Epithelial cell of prostate (primary cell): ENCODE measurements at regions not wholly inside any gene's neighbourhood (a gene's known extent, or its start where the extent isn't known, plus 50 kb on each side); places are given as distances from the start of the nearest gene placed in this dataset.

Experiments
- DNase-seq: peaks from one replicate; pipeline ENCODE4 v3.0.0-alpha.2; 2011; ENCODE audit warnings: low read depth, low spot score
- H3K27ac ChIP-seq: fragments of 450-650 bp; 2 replicates; pipeline ENCODE4 v1.5.1; 2017; ENCODE audit warnings: mild to moderate bottlenecking

DNA sequence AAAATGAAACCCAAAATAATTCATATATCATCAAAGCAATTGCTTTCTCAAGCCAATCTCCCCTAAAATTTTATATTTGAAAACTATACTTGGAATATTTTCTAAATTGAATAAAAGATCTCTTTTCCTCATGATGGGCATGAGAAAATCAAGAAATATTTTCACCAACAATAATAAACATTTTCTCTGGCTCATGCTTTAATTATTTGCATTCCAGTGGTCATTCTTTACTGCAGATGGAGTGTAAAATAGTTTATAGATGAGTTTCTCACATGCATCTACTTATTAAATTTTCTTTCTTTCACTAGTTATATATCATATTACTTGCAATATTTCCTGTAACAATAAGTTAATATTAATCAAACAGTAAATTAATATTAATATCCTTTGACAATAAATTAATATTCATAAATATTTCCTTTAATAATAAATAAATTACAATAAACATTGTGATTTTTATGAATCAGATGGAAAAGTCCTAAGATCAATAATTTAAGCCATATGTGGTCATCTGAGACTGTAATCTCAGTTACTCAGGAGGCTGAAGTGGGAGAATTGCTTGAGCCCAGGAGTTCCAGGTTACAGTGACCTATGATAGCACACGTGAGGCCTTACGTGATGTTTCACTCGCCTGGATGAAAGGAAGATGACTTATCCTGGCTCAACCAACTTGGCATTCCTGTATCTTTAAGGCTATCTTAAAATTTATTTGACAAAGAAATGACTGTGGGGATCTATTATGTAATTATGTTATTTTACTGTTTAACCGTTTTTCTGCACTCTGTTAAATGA lies 958.8 kb downstream of the ZPLD1 start:
- H3K27ac ChIP-seq: no peak overlapping the region
- DNase-seq: no peak

DNA sequence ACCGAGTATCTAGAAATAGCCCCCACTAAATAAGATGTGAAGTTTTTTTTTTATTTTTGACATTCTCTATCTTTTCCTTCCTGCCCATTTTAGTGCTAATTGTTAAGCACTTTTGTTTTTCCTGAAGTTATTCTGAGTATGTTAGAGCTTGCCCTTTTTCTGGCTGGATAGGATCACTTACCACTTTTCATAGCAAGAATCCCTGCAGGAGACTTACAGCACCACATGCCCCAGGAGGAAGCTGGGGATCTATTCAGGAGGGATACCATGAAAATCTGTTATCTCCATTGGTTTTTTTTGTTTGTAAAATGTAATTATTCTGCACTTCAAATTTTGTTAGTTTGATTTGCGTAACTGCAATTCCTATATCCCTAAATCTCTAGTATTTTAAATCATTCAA lies 968.4 kb downstream of the ZPLD1 start:
- no peak for DNase-seq
- H3K27ac ChIP-seq: no peak overlapping the region

DNA sequence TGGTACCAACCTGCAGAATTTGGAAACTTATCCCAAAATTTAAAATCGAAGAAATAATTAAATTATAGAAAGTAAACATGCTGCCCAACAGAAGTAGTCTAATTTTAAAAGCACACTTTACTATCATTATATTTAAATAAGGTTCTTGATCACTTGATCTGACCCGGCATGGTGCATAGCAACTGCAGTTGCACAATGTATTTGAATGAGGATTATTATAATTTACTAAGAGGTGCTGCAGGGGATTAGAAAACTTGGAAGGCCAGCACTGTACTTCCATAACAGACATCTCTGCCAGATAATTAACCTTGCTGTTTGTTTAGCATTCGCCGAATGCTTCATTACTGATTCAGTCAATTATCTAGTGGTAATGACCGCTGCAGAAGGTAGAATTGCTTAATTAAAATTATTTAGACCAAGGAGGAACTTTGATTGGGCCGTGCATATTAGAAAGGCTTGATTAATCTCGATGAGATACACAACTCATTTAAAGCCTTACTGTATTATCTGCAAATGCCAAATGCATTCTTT lies 971.6 kb downstream of the ZPLD1 start:
- DNase-seq: no peak
- no peak overlapping the region for H3K27ac ChIP-seq

DNA sequence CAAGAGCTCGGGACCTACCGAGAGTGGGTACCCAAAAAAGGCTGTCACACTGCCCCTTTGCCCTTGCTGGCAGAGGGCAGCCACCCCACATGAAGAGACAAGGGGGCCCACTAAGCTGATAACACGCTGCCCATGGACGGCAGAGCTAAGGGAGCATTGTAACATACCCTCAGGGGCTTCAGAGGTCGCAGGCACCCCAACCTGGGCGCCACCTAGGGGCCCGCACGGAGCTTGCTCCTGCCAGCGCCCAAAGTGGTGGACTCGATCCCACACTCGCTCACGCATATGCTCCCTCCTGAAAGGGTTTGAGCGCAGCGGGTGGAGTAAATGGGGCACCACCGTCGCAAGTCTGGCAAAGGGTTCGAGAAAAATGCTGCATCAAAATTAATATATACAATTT lies 975.4 kb downstream of the ZPLD1 start:
- no peak for DNase-seq

DNA sequence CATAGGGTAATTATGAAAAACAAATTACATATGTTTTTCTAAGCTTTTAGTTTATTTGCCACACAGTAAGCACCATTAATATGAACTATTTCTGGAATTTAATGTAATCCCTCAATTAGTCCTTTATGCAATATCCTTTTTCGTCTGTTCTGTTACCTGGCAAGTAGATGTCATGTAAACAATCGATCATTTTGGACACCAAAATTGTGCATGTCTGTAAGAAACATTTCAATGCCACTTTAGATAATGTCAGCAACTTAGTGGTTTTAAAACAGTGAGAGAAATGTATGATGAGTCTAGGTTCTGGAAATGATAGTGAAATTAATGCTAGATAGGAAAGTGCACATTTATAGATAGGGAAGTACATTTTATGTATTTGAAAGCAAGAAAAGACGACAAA lies 986.6 kb downstream of the ZPLD1 start:
- no peak for DNase-seq
- no peak overlapping the region for H3K27ac ChIP-seq

More for the DNA sequence above, 975.4 kb downstream of the ZPLD1 start:
- no peak overlapping the region for H3K27ac ChIP-seq

DNA sequence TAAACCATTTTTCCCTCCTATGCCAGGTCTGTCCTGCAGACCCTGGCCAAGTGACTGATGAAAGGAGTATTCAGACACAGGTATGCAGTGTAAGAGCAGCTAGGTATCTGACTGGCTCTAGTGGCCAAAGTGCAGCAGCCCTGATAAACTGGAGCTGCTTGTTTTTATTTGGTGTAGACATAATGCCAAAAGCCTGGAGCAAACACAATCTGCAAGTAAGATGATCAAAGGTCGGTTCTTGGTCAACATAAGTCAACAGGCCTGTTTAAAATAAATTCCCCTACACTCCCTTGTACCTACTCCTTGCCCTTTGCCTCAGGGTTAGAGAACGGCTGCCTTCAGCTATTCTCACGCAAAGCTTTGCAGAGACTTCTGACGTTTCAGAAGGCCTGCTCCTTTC lies 1003.1 kb downstream of the ZPLD1 start:
- no peak for DNase-seq

DNA sequence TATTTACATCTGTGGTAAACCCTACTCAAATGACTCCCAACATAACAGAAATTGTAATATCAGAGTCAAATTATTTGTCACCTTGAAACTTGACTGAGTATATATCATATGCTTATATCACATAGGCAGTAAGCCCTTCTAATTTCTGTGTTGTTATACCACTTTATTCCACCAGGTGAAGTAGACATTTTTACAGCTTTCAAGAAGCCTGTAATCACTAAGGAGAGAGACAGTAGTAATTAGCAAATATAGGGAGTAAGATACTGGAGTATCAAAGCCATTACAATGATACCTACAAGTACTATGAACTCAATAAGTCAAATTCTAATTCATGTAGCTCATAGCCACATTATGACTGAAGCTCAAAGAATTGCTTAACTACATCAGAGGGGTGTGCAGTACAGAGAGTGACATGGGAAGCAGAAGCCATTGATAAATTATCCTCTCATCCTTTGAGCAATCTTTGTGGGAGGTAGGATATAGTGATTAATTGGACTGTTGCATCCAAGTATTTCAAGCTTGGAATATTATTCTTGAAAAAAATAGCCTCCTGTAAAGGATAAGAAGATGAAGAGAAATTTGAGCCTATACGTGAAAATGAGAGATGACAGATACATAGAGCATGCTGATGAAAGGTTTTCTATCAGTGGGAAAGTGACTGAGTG lies 1005.9 kb downstream of the ZPLD1 start:
- H3K27ac ChIP-seq: no peak overlapping the region
- no peak for DNase-seq

More for the DNA sequence above, 1003.1 kb downstream of the ZPLD1 start:
- no peak overlapping the region for H3K27ac ChIP-seq

DNA sequence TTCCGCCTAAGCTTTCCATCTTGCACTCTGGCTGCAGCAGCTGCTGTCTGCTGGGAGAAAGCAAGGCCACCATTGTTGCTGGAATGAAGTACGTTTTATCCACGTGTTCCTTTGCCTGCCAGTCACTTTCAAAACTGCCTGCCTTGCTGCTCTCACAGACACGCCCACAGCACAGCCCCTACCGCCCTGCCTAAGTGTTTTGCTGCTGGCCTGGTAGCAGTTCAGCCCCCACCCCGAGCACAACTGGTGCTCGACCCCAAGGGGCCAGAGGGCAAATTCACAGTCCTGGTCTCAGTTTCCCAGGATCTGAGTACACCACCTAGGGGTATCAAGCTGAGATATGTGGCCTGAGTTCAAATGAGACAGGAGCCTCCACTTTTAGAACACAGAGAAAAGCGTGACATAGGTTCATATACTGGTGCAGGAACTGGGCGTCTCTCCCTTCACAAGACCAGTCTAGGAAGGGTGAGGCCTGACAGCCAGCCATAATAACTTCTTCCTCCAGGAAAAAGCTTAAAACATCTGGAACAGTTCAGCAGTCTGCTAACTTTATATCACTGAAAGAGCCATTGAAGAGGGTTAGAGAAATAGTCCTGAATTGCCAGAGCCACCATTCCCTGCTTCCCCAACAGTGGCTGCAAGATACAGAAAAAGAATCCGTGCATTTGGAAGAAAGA lies 1012.3 kb downstream of the ZPLD1 start:
- no peak for DNase-seq
- H3K27ac ChIP-seq: no peak overlapping the region

DNA sequence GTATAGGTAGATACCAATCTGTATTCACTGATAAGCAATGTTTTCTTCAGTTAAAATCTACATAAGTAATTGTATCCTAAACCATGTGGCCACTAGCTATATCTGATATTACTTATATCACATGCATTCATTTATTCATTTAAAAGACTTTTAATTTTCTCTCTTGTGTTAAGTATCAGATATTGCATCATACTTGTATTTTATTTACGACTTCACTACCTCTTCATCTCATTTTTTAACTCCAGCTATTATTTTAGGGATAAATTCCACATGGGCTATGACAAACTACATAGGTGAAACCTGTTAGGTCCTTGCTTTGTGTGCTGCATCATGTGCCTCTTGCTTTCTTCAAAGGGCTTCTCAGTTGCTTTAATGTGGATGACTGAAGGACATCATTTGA lies 1018.3 kb downstream of the ZPLD1 start:
- no peak overlapping the region for H3K27ac ChIP-seq
- DNase-seq: no peak

DNA sequence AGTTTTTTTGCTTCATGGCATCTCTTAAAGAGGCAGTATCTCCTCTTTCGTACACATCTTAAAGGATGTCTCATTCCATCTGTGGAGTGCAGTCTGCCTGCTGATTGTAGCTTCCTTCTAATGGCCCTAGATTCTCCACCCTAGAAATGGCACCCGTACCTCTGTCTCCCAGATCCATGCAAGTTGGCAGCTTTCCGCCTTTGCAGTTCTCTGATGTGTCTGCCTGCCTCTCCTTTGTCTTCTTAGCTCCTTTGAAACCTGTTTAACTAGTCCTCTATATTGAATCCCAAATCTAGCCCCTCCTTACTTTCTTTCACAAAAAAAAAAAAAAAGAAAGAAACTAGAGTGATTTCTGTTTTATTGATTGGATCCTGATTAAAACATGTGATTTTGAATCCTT lies 1025.0 kb downstream of the ZPLD1 start:
- no peak for DNase-seq
- no peak overlapping the region for H3K27ac ChIP-seq

DNA sequence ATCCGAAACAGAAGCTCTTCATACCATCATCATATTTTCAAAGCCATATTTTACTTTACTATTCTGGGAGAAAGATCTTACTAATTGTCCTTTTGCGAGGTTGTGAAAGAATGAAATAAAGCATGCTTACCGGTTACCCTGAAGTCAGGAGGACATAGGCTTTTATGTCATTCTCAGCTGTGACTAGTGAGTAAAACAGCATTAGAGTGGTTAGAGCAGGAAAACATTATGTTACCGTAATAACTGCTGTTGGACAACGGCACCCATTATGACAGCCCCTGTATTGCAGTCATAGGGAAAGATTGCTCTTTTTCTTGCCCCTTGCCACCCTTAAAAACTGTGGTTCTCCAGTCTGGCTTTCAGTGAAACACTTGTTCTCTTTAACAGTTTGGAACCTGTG lies 1035.7 kb downstream of the ZPLD1 start:
- H3K27ac ChIP-seq: no peak overlapping the region

DNA sequence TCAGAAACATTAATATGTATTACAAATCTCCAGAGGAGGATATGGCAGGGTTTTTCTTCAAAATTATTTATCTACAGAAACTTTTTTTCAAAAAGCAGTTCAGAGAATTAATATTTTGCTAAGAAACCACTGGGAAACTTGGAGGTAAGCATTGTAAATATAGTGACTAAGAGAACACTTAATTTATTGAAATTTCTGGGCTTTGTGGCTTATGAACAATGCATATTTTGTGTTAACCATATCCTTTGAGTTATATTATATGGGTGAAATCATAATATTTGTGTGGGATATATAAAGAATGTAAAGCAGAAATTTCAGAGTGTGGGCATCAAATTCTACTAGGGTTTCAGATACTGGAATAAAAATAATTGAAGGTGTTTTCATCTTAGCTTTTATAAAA lies 1059.2 kb downstream of the ZPLD1 start:
- no peak overlapping the region for H3K27ac ChIP-seq
- DNase-seq: no peak

More for the DNA sequence above, 1035.7 kb downstream of the ZPLD1 start:
- DNase-seq: no peak

DNA sequence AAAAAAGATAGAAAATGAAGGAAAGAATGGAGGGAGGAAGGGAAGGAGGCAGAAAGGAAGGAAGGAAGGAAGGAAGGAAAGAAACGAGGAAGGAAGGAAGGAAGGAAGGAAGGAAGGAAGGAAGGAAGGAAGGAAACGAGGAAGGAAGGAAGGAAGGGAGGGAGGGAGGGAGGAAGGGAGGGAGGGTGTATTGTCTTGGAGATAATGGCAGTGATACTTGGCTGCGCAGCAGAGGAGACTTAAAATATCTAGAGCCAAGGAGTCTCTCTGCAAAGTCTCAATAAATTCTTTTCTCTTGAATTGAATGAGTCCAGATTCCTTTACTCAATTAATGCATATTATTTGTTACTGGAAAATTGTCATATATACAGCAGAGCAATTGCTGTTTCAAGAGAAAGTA lies 1059.7 kb downstream of the ZPLD1 start:
- no peak overlapping the region for H3K27ac ChIP-seq
- DNase-seq: no peak

DNA sequence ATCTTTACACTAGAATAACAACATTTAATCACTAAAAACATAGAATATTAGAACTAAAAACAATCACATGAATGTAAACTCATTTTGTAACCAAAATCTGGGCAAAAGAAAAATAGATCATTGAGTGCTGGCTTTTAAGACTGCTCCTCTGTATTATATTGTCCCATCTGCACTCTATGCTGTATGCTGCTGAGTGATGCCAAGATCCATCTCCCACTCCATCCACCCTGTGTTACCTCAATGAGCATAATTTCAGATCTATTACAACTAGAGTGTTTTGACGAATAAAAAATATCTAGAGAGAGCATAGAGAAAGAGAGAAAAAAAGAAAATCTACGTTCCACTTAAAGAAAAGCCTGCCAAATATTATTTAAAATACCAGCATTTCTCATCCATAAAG lies 1060.4 kb downstream of the ZPLD1 start:
- H3K27ac ChIP-seq: no peak overlapping the region
- no peak for DNase-seq

DNA sequence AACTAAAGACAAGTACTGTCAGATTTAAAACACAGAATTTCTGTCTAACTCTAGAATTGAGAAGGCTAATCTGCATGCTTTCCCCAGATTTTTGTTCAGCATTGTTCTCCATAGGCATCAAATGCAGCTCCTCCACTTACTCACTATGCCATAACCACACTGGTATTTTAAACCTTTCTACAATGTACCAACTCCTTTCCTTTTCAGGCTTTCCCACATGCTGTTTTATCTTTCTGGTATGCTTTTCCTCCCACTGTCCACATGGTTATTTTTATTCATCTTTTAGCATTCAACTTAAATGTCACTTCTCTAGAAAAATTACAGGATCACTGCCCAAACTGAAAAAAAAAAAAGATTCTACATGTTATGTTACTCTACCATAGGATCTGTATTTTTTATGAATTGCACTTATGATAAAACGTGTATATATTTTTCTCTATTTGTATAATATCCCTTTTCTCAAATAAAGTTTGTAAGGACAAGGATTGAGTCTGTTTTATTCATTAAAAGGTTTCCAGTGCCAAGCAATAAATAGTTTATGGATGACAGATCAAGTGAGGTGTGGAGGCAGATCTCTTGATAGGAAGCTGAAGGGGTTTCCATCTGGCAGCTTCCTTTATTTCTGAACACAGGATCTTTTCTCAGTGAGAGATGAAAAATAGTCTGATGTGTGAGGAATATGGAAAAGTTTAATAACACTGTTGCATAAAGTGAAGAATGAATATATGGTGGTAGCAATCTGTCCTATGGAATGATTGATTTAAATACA lies 1064.5 kb downstream of the ZPLD1 start:
- H3K27ac ChIP-seq: no peak overlapping the region
- no peak for DNase-seq

DNA sequence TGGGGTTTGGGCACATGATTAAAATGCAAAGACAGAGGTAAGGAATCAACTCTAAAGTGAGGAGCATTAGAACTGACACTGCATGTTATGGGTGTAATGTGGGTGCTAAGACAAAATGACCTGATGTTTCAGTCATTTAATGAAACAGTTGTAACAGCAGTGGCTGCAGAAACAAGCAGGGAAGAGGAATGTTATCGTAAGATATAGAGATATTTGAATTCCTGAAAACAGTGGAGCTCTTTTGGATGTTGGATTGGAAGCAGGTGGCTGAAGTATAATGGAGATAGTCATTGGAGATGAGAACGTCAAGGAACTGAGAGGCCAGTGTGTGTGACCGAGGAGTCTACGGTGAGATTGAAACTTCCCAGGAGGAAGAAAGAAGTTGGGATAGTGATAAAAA lies 1065.2 kb downstream of the ZPLD1 start:
- DNase-seq: no peak
- no peak overlapping the region for H3K27ac ChIP-seq

DNA sequence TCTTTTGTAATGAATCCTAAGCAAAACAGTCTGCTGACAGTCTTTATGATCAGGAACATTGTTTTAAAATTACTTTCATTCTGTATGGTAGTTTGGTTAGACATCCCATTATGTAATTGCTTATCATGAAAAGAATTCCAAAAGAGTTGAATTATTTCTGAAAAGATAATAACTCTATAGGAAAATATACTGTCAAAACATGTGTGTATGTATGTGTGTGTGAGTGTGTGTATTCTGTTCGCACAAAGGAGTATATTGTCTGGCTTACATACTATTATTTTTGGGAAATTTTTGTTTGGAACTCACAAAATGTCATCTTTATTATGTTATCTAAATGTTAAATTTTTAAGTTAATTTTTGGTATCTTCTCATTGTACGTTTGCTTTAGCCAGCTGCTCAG lies 1075.9 kb downstream of the ZPLD1 start:
- no peak for DNase-seq
- no peak overlapping the region for H3K27ac ChIP-seq

DNA sequence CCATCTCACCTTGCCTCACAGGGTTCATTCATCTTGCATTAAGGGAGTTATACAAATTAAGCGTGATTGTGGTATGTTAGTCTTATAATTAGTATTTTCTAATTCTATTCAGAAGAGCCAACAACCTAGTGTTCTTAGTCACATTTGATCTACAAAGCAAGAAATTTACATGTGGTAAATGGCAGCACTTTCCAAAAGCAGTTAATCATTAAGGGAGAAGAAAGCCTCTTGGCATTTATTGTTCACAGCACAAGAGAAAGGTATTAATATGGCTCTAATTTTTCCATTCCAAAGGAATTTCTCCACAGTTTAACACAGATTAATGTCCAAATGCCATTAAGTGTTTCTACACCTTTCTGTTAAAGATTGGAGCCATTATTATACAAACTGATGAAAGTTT lies 1077.1 kb downstream of the ZPLD1 start:
- no peak overlapping the region for H3K27ac ChIP-seq
- no peak for DNase-seq

DNA sequence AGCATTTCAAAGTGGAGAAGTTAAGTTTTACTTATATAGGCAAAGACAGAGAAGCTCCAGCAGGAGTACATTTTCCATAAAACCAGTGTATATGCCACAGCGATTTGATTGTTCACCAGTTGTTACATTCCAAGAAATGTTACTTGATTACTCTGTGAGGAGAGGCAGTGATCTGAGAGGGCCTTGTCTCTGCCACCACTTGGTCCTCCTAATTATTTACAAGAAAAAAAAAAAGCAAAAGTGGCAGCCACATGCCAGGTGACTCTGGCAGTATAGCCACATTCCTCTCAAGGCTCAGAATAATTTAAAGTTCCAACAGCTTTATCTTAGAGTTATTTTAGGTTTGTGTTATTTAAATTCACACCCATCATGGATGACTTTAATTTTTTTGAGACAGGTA lies 1077.8 kb downstream of the ZPLD1 start:
- DNase-seq: no peak

DNA sequence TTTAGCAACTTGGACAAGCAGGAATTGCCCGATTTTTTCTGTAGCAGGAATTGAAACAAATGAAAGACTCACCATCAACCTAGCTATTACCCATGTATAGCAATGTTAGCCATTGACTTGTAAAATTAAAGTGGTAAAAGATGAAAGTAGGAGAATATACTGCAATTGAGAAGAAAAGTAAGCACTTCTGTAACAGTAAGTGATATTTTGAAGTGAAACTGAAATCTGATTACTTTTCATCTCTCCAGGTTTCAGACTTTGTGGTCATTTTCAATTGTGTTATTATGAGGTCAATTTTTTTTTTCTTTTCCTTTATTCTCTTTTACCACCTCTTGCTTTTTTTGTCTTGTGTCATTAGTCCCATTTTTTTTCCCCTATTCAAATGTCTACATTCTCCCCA lies 1078.2 kb downstream of the ZPLD1 start:
- no peak overlapping the region for H3K27ac ChIP-seq
- DNase-seq: no peak

More for the DNA sequence above, 1077.8 kb downstream of the ZPLD1 start:
- H3K27ac ChIP-seq: no peak overlapping the region
